Adrenal gland (tissue), 9 donors: ENCODE measurements at regions not wholly inside any gene's neighbourhood (a gene's known extent, or its start where the extent isn't known, plus 50 kb on each side); places are given as distances from the start of the nearest gene placed in this dataset.

Source experiments
- DNase-seq, 7 donors: peaks; one replicate each; pipeline ENCODE4 v3.0.0-alpha.2; 2019 to 2020
- H3K27ac ChIP-seq, 5 donors: fragments of 200-600 bp; sonication (generic) in 4 of 5; 1 replicate in 3 of 5; 2 replicates in 2 of 5; pipeline versions ENCODE4 v1.5.1 to v1.8.0; 2016 to 2020; ENCODE audit warnings: mild to moderate bottlenecking in 1 of 5
- H3K27me3 ChIP-seq: fragments of 200-600 bp; 2 replicates; pipeline ENCODE4 v1.8.0; 2021
- H3K36me3 ChIP-seq, 2 donors: fragments of 200-600 bp; replicated peaks in 1 of 2; 1 replicate in 1 of 2; 2 replicates in 1 of 2; pipeline versions ENCODE4 v1.5.1 to v1.8.0; 2018 to 2022
- H3K4me1 ChIP-seq, 2 donors: fragments of 200-600 bp; replicated peaks in 1 of 2; 1 replicate in 1 of 2; 2 replicates in 1 of 2; pipeline versions ENCODE4 v1.5.1 to v1.8.0; 2018 to 2021
- H3K4me3 ChIP-seq, 4 donors: fragments of 200-600 bp; sonication (generic) in 3 of 4; one replicate each; pipeline ENCODE4 v1.5.1; 2016 to 2018
- H3K9me3 ChIP-seq, 3 donors: fragments of 200-600 bp; sonication (generic) in 1 of 3; replicated peaks in 1 of 3; 1 replicate in 2 of 3; 2 replicates in 1 of 3; pipeline versions ENCODE4 v1.5.1 to v1.8.0; 2016 to 2021
- CTCF ChIP-seq, 6 experiments: fragments of 450-650 bp in 4 of 6; fragments of 200-600 bp in 2 of 6; sonication (generic) in 1 of 6; IDR thresholded peaks; 1 replicate in 5 of 6; 2 replicates in 1 of 6; pipeline versions ENCODE4 v1.5.1 to v1.8.0; 2016 to 2021; ENCODE audit warnings: antibody characterized with exemption in 6 of 6, mild to moderate bottlenecking in 2 of 6, moderate library complexity in 1 of 6
- POLR2A ChIP-seq, 2 donors: fragments of 450-650 bp; IDR thresholded peaks; one replicate each; pipeline ENCODE4 v1.6.1; 2017; ENCODE audit warnings: antibody characterized with exemption in 2 of 2, mild to moderate bottlenecking in 2 of 2, moderate library complexity in 1 of 2
- WGBS, 4 donors: extraction: QIAGEN DNeasy Blood & Tissue Kit in 2 of 4; methylation state at CpG; one replicate each; pipeline versions ENCODE4 v1.1.5 to v1.1.7; 2013 to 2017; 5-methylcytosine and 5-hydroxymethylcytosine counted together
- intact Hi-C, 2 donors: fragments of 100-400 bp; cut with DNase I; formaldehyde crosslinking; loops; one replicate each; pipeline versions ENCODE4 v1.14.1 to v1.15.0; 2022 to 2023
- donor health status: healthy with polysubstance abuse.
- donor health status: Bipolar disorder and iron deficiency.
- donor health status: DM: yes; HTN: yes; CAD: no.
- donor health status: DM: no; HTN: no; CAD: no.
- donor health status: DM: no; HTN: no; CAD: no.

DNA sequence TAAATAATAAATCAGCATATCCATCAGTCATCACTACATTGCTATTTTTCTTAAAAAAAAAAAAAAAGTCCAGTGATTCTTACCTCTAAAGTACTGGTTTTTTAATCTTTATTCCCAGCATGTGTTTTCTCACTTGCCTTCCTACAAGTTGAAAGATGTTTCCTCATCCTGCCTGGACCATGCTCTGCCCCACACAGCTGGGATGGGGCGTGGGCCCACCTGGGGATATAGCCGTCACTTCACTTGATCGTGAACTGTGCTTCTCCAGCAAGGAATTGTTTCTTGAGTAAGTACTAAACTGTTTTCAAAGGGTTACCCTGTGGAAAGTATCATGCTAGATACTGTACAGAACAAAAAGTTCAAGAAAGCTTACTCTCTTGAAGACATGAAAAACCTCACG lies 212.6 kb upstream of the HTR1E start:
- 63 to 72% (median 69%) methylated on average over 4 of the region's 4 CpGs for WGBS, 4 donors
- Histone ChIP-seq H3K27me3 (no peaks in the 10 kb centered on the region), H3K4me3 (no peak overlapping the region), H3K9me3 (no peaks in the 10 kb centered on the region), H3K36me3 (no peaks in the 10 kb centered on the region), H3K4me1 (no peaks in the 10 kb centered on the region), H3K27ac (no peak overlapping the region)
- no peak for DNase-seq
- TF ChIP-seq CTCF (IDR thresholded peaks at IDR 0.05) (no peak), POLR2A (IDR thresholded peaks at IDR 0.05) (no peak)
- intact Hi-C loops, result no loop called here

DNA sequence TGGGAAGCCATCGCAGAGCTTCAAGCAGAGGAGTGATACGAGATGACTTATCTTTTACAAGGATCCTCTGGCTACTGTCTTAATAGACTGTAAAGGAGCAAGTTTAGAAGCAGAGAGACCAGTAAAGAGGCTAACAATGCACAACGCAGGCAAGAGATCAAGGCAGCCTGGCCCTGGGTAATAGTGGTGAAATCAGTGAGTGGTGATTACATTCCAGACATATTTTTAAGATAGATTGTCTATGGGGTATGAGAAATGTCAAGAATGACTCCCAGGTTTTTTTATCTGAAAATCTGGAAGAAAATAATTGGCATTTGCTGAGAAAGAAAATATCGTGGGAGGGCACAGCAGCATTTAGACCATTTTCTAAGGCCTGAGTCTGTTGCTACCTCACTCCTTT lies 213.6 kb upstream of the HTR1E start:
- Histone ChIP-seq H3K27ac (no peak overlapping the region), H3K4me3 (no peak overlapping the region), H3K36me3 (no peaks in the 10 kb centered on the region), H3K27me3 (no peaks in the 10 kb centered on the region), H3K4me1 (no peaks in the 10 kb centered on the region), H3K9me3 (no peaks in the 10 kb centered on the region)
- WGBS, 4 donors, result 50 to 69% (median 59%) methylated on average over 4 of the region's 4 CpGs
- intact Hi-C loops, result no loop called here
- TF ChIP-seq CTCF (IDR thresholded peaks at IDR 0.05), result no peak
- no peak for TF ChIP-seq POLR2A (IDR thresholded peaks at IDR 0.05)
- DNase-seq, result no peak

DNA sequence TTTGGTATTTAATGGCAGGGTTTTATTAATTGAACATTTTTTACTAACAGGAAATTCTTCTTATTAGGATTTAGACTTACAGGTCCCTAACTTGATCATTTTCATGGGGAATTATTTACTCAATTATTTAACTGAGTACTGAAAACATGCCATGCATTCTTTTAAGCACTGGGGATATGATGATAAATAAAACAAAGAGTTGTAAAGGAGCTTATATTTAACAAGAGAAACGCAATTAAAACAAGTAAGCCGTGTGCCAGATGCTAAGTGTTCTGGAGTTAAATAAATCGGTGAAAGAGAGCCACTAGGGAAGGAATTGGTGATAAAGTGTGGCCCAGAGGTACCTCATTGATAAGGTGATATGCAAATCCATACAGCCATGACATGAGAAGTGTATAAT lies 214.2 kb upstream of the HTR1E start:
- no peak for DNase-seq
- intact Hi-C loops, result no loop called here
- H3K27ac ChIP-seq, result no peak overlapping the region
- 50 to 66% (median 63%) methylated on average over 3 of the region's 3 CpGs for WGBS, 4 donors
- H3K4me1 ChIP-seq, result no peaks in the 10 kb centered on the region
- TF ChIP-seq CTCF (IDR thresholded peaks at IDR 0.05) (no peak), POLR2A (IDR thresholded peaks at IDR 0.05) (no peak)
- H3K9me3 ChIP-seq, result no peaks in the 10 kb centered on the region
- H3K36me3 ChIP-seq, result no peaks in the 10 kb centered on the region
- H3K27me3 ChIP-seq, result no peaks in the 10 kb centered on the region
- no peak overlapping the region for H3K4me3 ChIP-seq

DNA sequence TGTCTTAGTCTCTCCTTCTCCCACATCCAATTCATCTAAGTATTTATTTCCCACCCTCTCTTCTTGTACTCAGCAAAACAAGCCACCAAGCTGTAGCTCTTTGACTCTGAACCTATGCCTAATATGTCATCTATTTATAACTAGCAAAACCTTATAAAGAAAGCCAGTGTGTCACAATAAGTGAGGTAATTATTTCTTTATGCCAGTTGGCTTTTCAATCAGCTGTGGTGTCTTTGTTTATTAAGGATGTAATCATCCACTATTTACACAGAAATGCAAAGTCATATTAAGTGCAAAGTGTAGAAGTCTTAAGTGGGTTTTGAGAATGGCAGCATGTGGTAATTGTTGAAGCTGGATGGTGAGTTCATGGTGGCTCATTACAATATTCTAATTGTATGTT lies 215.2 kb upstream of the HTR1E start:
- H3K9me3 ChIP-seq, result no peaks in the 10 kb centered on the region
- no peaks in the 10 kb centered on the region for H3K27me3 ChIP-seq
- H3K36me3 ChIP-seq, result no peaks in the 10 kb centered on the region
- no peak overlapping the region for H3K27ac ChIP-seq
- H3K4me1 ChIP-seq, result no peaks in the 10 kb centered on the region
- DNase-seq, result no peak
- TF ChIP-seq CTCF (IDR thresholded peaks at IDR 0.05), result no peak
- TF ChIP-seq POLR2A (IDR thresholded peaks at IDR 0.05), result no peak
- H3K4me3 ChIP-seq, result no peak overlapping the region
- intact Hi-C loops, result no loop called here
